OCI-LY7 (cell line): ENCODE measurements at regions not wholly inside any gene's neighbourhood (a gene's known extent, or its start where the extent isn't known, plus 50 kb on each side); places are given as distances from the start of the nearest gene placed in this dataset.

ENCODE experiments used
- BruUV-seq: library from RNA; stranded (reverse); fragments of 400-500 nt; replicated peaks from 2 replicates; lab custom pipeline; 2021; lab: Mats Ljungman, UMichigan
- CTCF ChIA-PET: fragments of 300-600 bp; sonication (Branson Sonifier 250); formaldehyde crosslinking; loops from one replicate; lab custom pipeline; 2022; ENCODE audit warnings: antibody characterized with exemption; ENCODE audit not compliant: unreplicated experiment; lab: Charles Lee
- POLR2A ChIA-PET: fragments of 300-600 bp; sonication (Branson Sonifier 250); formaldehyde crosslinking; loops from one replicate; lab custom pipeline; 2022; ENCODE audit warnings: antibody characterized with exemption; lab: Charles Lee
- DNase-seq: peaks from one replicate; pipeline ENCODE4 v3.0.0-alpha.2; 2015; ENCODE audit warnings: low spot score
- H2AFZ ChIP-seq: fragments of 200-600 bp; sonication (generic), shearing (Covaris generic); 2 replicates; pipeline ENCODE4 v1.6.1; 2014; ENCODE audit warnings: mild to moderate bottlenecking, antibody characterized with exemption, low read length, moderate library complexity
- H3K27ac ChIP-seq: fragments of 200-600 bp; sonication (generic); 2 replicates; pipeline ENCODE4 v1.5.1; 2014; ENCODE audit warnings: mixed run types, low read depth, mild to moderate bottlenecking, moderate library complexity, low read length, inconsistent platforms; ENCODE audit not compliant: poor library complexity, severe bottlenecking
- H3K36me3 ChIP-seq: fragments of 200-600 bp; sonication (generic); 2 replicates; pipeline ENCODE4 v1.6.1; 2014; ENCODE audit warnings: mild to moderate bottlenecking, antibody characterized with exemption, low read length, moderate library complexity, mixed read lengths; ENCODE audit not compliant: insufficient read depth
- H3K4me1 ChIP-seq: fragments of 200-600 bp; sonication (generic); 2 replicates; pipeline ENCODE4 v1.5.1; 2014; ENCODE audit warnings: mild to moderate bottlenecking, low read length; ENCODE audit not compliant: insufficient read depth, poor library complexity, severe bottlenecking
- H3K4me2 ChIP-seq: fragments of 200-600 bp; sonication (generic); 2 replicates; pipeline ENCODE4 v1.6.1; 2014; ENCODE audit warnings: mild to moderate bottlenecking, low read length
- H3K4me3 ChIP-seq: fragments of 200-600 bp; sonication (generic); 2 replicates; pipeline ENCODE4 v1.5.1; 2014; ENCODE audit warnings: mild to moderate bottlenecking, low read depth, low read length; ENCODE audit not compliant: poor library complexity, severe bottlenecking
- H3K79me2 ChIP-seq: fragments of 200-600 bp; sonication (generic); 2 replicates; pipeline ENCODE4 v1.6.1; 2016; ENCODE audit warnings: low read depth, mild to moderate bottlenecking, low read length, moderate library complexity, mixed read lengths; ENCODE audit not compliant: insufficient read depth
- H3K9me2 ChIP-seq: fragments of 200-600 bp; sonication (generic); 2 replicates; pipeline ENCODE4 v1.6.1; 2016; ENCODE audit warnings: mild to moderate bottlenecking, low read length, mixed read lengths; ENCODE audit not compliant: insufficient read depth
- H3K9me3 ChIP-seq: fragments of 200-600 bp; sonication (generic); 2 replicates; pipeline ENCODE4 v1.6.1; 2014; ENCODE audit warnings: mild to moderate bottlenecking, mixed run types, low read length, mixed read lengths
- H4K20me1 ChIP-seq: fragments of 200-600 bp; sonication (generic); 2 replicates; pipeline ENCODE4 v1.6.1; 2014; ENCODE audit warnings: mild to moderate bottlenecking, antibody characterized with exemption, low read length, moderate library complexity, mixed read lengths; ENCODE audit not compliant: insufficient read depth
- CTCF ChIP-seq: fragments of 200-600 bp; sonication (generic); conservative IDR thresholded peaks from 2 replicates; pipeline ENCODE4 v1.5.1; 2014; ENCODE audit warnings: mild to moderate bottlenecking, antibody characterized with exemption, low read length, moderate library complexity, mixed read lengths
- EZH2phosphoT487 ChIP-seq: fragments of 200-600 bp; sonication (generic); IDR thresholded peaks from 2 replicates; pipeline ENCODE4 v1.6.1; 2018; ENCODE audit warnings: low read depth, borderline replicate concordance, mild to moderate bottlenecking, mixed run types, antibody characterized with exemption, low read length, moderate library complexity, mixed read lengths
- intact Hi-C: fragments of 100-400 bp; cut with micrococcal nuclease; formaldehyde crosslinking; loops from one replicate; pipeline ENCODE4 v1.10.0; 2022; ENCODE audit not compliant: unreplicated experiment

DNA sequence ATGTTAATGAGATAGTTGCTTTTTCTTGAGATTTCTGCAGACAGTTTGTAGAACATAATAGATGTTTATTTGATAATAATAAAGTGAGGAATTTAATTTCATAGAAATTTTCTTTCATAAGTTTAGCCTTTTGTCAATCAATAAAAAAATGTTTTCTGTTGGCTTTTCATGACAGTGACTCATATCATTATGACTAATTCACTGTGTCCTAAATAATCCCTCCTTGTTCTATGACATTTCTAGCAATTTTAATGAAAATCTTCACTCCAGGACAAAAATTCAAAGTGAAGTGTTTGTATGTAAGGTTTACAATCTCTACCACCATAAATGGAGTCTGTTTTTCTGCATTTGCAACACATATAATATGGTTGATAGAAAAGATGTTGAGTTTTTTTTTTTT lies 109.9 kb downstream of the UTRN start:
- intact Hi-C loops = no loop called here
- no TSS peak for BruUV-seq
- H3K4me1 ChIP-seq = no peaks in the 10 kb centered on the region

GRCh38 chr6:144395826-144396225 lies 110.7 kb downstream of the UTRN start:
- H2AFZ ChIP-seq = no peak overlapping the region

More for the DNA sequence above, 109.9 kb downstream of the UTRN start:
- CTCF ChIA-PET = no interaction called here
- DNase-seq = no peak
- Histone ChIP-seq H4K20me1 (no peaks in the 10 kb centered on the region), H3K9me3 (no peaks in the 10 kb centered on the region), H3K4me3 (no peak overlapping the region), H3K79me2 (no peaks in the 10 kb centered on the region), H3K27ac (no peak overlapping the region), H3K36me3 (no peaks in the 10 kb centered on the region), H3K9me2 (no peaks in the 10 kb centered on the region), H3K4me2 (no peak overlapping the region), H2AFZ (no peak overlapping the region)
- POLR2A ChIA-PET = no interaction called here
- TF ChIP-seq EZH2phosphoT487 (no peak), CTCF (no peak)

GRCh38 chr6:144397141-144397540 lies 112.0 kb downstream of the UTRN start:
- H3K79me2 ChIP-seq = no peaks in the 10 kb centered on the region
- ChIA-PET CTCF (no interaction called here), POLR2A (no interaction called here)
- H3K4me3 ChIP-seq = no peak overlapping the region
- no peaks in the 10 kb centered on the region for H3K36me3 ChIP-seq
- no peaks in the 10 kb centered on the region for H3K9me2 ChIP-seq
- no peaks in the 10 kb centered on the region for H4K20me1 ChIP-seq
- no peaks in the 10 kb centered on the region for H3K4me1 ChIP-seq
- intact Hi-C loops = no loop called here
- H3K9me3 ChIP-seq = no peaks in the 10 kb centered on the region
- no peak overlapping the region for H2AFZ ChIP-seq
- H3K4me2 ChIP-seq = no peak overlapping the region
- DNase-seq = no peak
- BruUV-seq = no TSS peak
- H3K27ac ChIP-seq = no peak overlapping the region
- TF ChIP-seq CTCF = no peak
- TF ChIP-seq EZH2phosphoT487 = no peak

More at GRCh38 chr6:144395826-144396225, 110.7 kb downstream of the UTRN start:
- no peak for TF ChIP-seq CTCF
- no peak for TF ChIP-seq EZH2phosphoT487
- Histone ChIP-seq H3K4me2 (no peak overlapping the region), H3K9me2 (no peaks in the 10 kb centered on the region), H4K20me1 (no peaks in the 10 kb centered on the region), H3K79me2 (no peaks in the 10 kb centered on the region), H3K4me3 (no peak overlapping the region), H3K9me3 (no peaks in the 10 kb centered on the region), H3K27ac (no peak overlapping the region), H3K36me3 (no peaks in the 10 kb centered on the region), H3K4me1 (no peaks in the 10 kb centered on the region)
- ChIA-PET POLR2A (no interaction called here), CTCF (no interaction called here)
- no TSS peak for BruUV-seq
- no peak for DNase-seq
- intact Hi-C loops = no loop called here
